Breast epithelium (tissue), 4 donors: ENCODE measurements at regions not wholly inside any gene's neighbourhood (a gene's known extent, or its start where the extent isn't known, plus 50 kb on each side); places are given as distances from the start of the nearest gene placed in this dataset.

Experiments
- DNase-seq, 2 donors: peaks; one replicate each; pipeline ENCODE4 v3.0.0-alpha.2; 2019; ENCODE audit warnings: low spot score in 2 of 2
- H3K27ac ChIP-seq, 2 donors: fragments of 200-600 bp; sonication (generic) in 1 of 2; one replicate each; pipeline ENCODE4 v1.5.1; 2016 to 2019; ENCODE audit warnings: mild to moderate bottlenecking in 1 of 2
- H3K27me3 ChIP-seq, 2 donors: fragments of 200-600 bp; sonication (generic) in 1 of 2; one replicate each; pipeline versions ENCODE4 v1.5.1 to v1.6.0; 2017 to 2019; ENCODE audit warnings: control low read depth in 1 of 2, mild to moderate bottlenecking in 1 of 2
- H3K36me3 ChIP-seq: fragments of 200-600 bp; one replicate; pipeline ENCODE4 v1.5.1; 2019
- H3K4me1 ChIP-seq, 2 donors: fragments of 200-600 bp; sonication (generic); one replicate each; pipeline ENCODE4 v1.5.1; 2016 to 2019; ENCODE audit warnings: control low read depth in 1 of 2
- H3K4me3 ChIP-seq, 3 donors: fragments of 200-600 bp; sonication (generic); 1 replicate in 2 of 3; 2 replicates in 1 of 3; pipeline ENCODE4 v1.5.1; 2016 to 2019; ENCODE audit warnings: mild to moderate bottlenecking in 3 of 3, moderate library complexity in 2 of 3
- H3K9me3 ChIP-seq, 2 donors: fragments of 200-600 bp; sonication (generic) in 1 of 2; one replicate each; pipeline ENCODE4 v1.5.1; 2016 to 2019; ENCODE audit warnings: control low read depth in 1 of 2
- POLR2A ChIP-seq: fragments of 450-650 bp; IDR thresholded peaks from one replicate; pipeline ENCODE4 v1.6.1; 2016; ENCODE audit warnings: antibody characterized with exemption, mild to moderate bottlenecking, moderate library complexity
- POLR2AphosphoS5 ChIP-seq, 3 donors: sonication (generic); formaldehyde crosslinking; IDR thresholded peaks; one replicate each; pipeline ENCODE4 v1.6.1; 2017; ENCODE audit warnings: antibody characterized with exemption in 3 of 3
- intact Hi-C: fragments of 100-400 bp; cut with DNase I; formaldehyde crosslinking; loops from one replicate; pipeline ENCODE4 v1.15.1; 2023; ENCODE audit warnings: low total_unique reads
- TF ChIP-seq, protein P1 (sequence below), 3 donors: fragments of 450-650 bp; IDR thresholded peaks; one replicate each; pipeline ENCODE4 v1.5.1; 2016 to 2017; ENCODE audit warnings: antibody characterized with exemption in 3 of 3, mild to moderate bottlenecking in 3 of 3, moderate library complexity in 3 of 3

DNA sequence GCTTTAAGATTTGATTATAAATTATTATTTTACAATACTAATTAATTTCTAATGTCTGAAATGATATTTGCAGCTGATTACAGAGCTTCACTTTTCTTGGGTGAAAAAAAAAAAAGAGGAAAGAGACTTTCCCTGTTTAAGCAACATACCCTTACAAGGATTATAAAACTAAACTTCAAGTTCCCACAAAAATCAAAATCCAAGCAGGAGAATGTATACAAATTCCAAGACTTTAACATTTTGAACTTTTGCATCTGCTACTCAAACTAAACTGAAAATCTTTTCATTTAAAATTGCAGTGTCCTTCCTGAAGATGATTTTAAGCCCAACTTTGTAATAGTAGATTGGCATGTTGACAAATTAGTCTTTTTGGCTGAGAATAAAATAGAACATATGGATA is 742.4 kb upstream of the INTU start:
- TF ChIP-seq, protein P1, sequence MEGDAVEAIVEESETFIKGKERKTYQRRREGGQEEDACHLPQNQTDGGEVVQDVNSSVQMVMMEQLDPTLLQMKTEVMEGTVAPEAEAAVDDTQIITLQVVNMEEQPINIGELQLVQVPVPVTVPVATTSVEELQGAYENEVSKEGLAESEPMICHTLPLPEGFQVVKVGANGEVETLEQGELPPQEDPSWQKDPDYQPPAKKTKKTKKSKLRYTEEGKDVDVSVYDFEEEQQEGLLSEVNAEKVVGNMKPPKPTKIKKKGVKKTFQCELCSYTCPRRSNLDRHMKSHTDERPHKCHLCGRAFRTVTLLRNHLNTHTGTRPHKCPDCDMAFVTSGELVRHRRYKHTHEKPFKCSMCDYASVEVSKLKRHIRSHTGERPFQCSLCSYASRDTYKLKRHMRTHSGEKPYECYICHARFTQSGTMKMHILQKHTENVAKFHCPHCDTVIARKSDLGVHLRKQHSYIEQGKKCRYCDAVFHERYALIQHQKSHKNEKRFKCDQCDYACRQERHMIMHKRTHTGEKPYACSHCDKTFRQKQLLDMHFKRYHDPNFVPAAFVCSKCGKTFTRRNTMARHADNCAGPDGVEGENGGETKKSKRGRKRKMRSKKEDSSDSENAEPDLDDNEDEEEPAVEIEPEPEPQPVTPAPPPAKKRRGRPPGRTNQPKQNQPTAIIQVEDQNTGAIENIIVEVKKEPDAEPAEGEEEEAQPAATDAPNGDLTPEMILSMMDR (IDR thresholded peaks at IDR 0.05), result no peak
- TF ChIP-seq POLR2AphosphoS5 (IDR thresholded peaks at IDR 0.05) (no peak), POLR2A (no peak)
- Histone ChIP-seq H3K9me3 (no peaks in the 10 kb centered on the region), H3K36me3 (no peaks in the 10 kb centered on the region), H3K4me1 (no peaks in the 10 kb centered on the region), H3K27ac (no peak overlapping the region), H3K27me3 (no peaks in the 10 kb centered on the region), H3K4me3 (no peak overlapping the region)
- intact Hi-C loops, result no loop called here
- no peak for DNase-seq

DNA sequence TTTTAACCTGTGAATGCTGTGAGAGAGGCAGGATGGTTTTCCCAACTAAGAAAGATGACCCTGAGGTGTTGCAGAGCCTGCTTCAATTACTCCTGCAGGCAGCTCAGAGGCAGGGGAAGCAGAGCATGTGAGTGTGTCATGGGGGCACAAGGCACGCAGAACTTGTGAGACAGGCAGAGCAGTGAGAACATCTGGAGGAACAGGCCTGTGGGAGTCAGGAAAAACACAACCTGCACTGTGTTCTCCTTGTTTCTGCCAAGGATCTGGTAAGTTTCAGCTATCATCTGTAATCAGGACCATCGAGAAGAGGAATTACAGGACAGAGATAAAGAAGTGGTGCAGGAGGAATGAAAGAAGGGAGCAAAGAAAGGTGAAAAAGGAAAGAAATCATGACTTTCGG is 741.8 kb upstream of the INTU start:
- Histone ChIP-seq H3K27ac (no peak overlapping the region), H3K9me3 (peaks cover 0 to 1% of the 10 kb centered on the region in 2 donors), H3K4me3 (no peak overlapping the region), H3K4me1 (no peaks in the 10 kb centered on the region), H3K27me3 (no peaks in the 10 kb centered on the region), H3K36me3 (no peaks in the 10 kb centered on the region)
- no peak for DNase-seq
- TF ChIP-seq, protein P1 (IDR thresholded peaks at IDR 0.05), result no peak
- no peak for TF ChIP-seq POLR2AphosphoS5 (IDR thresholded peaks at IDR 0.05)
- intact Hi-C loops, result no loop called here

DNA sequence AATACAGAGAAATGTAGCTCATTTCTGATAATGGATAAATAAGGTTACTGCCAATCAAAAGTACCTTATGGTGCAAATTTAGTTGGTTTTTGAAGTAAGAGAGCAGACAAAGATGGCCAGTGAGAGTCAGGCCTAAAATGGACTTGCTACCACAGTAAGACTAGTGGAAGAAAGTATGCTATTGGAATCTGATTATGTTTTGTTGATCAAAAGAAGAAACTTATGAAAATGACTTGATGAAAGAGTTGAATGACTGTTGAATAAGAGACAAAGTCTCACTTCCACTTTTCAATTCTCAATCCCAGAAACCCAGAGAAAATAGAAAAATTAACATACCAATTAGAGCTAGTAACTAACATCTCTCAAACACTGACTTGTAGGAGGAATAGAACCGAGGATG is 737.8 kb upstream of the INTU start:
- H3K27ac ChIP-seq, result no peak overlapping the region
- no peak overlapping the region for H3K4me3 ChIP-seq
- intact Hi-C loops, result no loop called here
- TF ChIP-seq, protein P1 (IDR thresholded peaks at IDR 0.05), result no peak
- no peak for TF ChIP-seq POLR2AphosphoS5 (IDR thresholded peaks at IDR 0.05)
- TF ChIP-seq POLR2A, result no peak
- no peaks in the 10 kb centered on the region for H3K27me3 ChIP-seq
- no peaks in the 10 kb centered on the region for H3K36me3 ChIP-seq
- H3K4me1 ChIP-seq, result no peaks in the 10 kb centered on the region
- no peak for DNase-seq
- H3K9me3 ChIP-seq, result peaks cover 10 to 23% of the 10 kb centered on the region in 2 donors

DNA sequence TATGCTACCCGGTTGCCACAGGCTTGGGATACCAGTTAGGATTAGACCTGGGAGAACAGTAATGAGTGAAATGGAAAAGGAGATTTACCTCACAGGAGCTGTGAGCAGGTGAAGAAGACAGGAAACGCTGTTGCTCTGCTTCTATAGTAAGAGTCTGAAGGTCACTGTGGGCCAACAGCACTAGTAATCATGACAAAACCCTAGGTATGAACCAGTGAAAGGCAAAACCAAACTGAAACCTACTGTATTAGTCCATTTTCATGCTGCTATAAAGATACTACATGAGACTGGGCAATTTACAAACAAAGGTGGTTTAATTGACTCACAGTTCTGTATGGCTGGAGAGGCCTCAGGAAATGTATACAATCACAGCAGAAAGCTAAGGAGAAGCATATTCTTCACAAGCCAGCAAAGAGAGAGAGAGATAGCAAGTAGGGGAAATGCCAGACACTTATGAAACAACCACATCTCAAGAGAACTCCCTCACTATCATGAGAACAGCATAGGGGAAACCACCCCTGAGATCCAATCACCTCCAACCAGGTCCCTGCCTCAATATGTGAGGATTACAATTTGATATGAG is 736.7 kb upstream of the INTU start:
- Histone ChIP-seq H3K27me3 (no peaks in the 10 kb centered on the region), H3K4me1 (no peaks in the 10 kb centered on the region)
- intact Hi-C loops, result no loop called here

DNA sequence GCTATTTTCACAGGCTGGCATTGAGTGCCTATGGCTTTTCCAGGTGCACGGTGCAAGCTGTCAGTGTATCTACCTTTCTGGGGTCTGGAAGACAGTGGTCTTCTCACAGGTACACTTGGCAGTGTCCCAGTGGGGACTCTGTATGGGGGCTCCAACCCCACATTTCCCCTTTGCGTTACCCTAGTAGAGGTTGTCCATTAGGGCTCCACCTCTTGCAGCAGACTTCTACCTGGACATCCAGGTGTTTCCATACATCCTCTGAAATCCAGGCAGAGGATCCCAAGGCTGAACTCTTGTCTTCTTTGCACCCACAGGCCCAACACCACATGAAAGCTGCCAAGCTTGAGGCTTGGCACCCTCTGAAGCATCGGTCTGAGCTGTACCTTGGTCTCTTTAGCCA is 735.7 kb upstream of the INTU start:
- TF ChIP-seq POLR2AphosphoS5 (IDR thresholded peaks at IDR 0.05) (no peak), POLR2A (no peak)
- TF ChIP-seq, protein P1 (IDR thresholded peaks at IDR 0.05), result no peak
- intact Hi-C loops, result no loop called here
- no peaks in the 10 kb centered on the region for H3K4me1 ChIP-seq
- no peaks in the 10 kb centered on the region for H3K36me3 ChIP-seq
- no peak overlapping the region for H3K4me3 ChIP-seq
- no peak for DNase-seq
- H3K27ac ChIP-seq, result no peak overlapping the region
- H3K9me3 ChIP-seq, result peaks cover 10 to 23% of the 10 kb centered on the region in 2 donors
- no peaks in the 10 kb centered on the region for H3K27me3 ChIP-seq

More for the DNA sequence above, 736.7 kb upstream of the INTU start:
- DNase-seq, result no peak
- Histone ChIP-seq H3K27ac (no peak overlapping the region), H3K4me3 (no peak overlapping the region), H3K36me3 (no peaks in the 10 kb centered on the region), H3K9me3 (peaks cover 10 to 23% of the 10 kb centered on the region in 2 donors)
- TF ChIP-seq, protein P1 (IDR thresholded peaks at IDR 0.05), result no peak
- TF ChIP-seq POLR2A (no peak), POLR2AphosphoS5 (IDR thresholded peaks at IDR 0.05) (no peak)
